Activated naive CD4-positive, alpha-beta T cell treated with anti-CD3 and anti-CD28 coated beads, Interleukin-2, amount 50 U/mL, for 24 hours (primary cell): ENCODE measurements at regions not wholly inside any gene's neighbourhood (a gene's known extent, or its start where the extent isn't known, plus 50 kb on each side); places are given as distances from the start of the nearest gene placed in this dataset.

Experiments used
- H3K27ac Mint-ChIP-seq: one replicate; pipeline ENCODE4 v1.8.0; 2021; ENCODE audit warnings: mild to moderate bottlenecking, mixed read lengths
- H3K27me3 Mint-ChIP-seq: one replicate; pipeline ENCODE4 v1.8.0; 2021; ENCODE audit warnings: mixed read lengths
- H3K36me3 Mint-ChIP-seq: one replicate; pipeline ENCODE4 v1.8.0; 2021; ENCODE audit warnings: mixed read lengths
- H3K4me1 Mint-ChIP-seq: one replicate; pipeline ENCODE4 v1.8.0; 2021; ENCODE audit warnings: mixed read lengths
- H3K4me3 Mint-ChIP-seq: one replicate; pipeline ENCODE4 v1.8.0; 2021; ENCODE audit warnings: mild to moderate bottlenecking, mixed read lengths
- H3K9me3 Mint-ChIP-seq: one replicate; pipeline ENCODE4 v1.8.0; 2021; ENCODE audit warnings: mixed read lengths

DNA sequence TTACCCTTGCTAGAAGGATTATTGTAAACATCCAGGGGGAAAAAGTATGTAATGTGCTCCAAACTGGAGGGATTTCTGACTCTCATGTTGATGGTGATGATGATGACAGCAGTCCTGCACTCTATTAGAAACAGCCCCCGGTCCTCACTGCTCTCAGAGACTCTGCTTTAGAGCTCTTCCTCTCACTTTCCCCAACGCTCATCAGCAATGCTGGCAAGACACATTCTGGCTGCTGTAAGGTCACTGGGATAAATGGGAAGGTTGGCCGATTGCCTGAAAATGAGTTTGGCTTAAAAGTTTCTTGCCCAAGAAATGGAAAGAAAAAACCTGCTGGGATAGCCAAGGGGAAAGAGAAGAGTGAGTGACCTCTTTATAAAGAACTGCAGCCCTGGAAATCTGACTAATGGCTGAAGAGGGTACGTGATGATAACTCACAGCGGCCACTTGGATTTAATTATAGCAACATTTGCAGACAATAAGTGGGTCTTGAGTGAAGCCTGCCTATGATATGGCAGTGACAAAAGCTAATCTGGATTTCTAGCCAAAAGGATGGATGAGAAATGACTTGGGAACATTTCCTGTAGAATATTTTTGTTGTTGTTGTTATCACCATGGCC lies 235.8 kb downstream of the TMEM38B start:
- no peaks in the 10 kb centered on the region for H3K4me1 Mint-ChIP-seq
- peaks cover 3% of the 10 kb centered on the region for H3K9me3 Mint-ChIP-seq
- no peaks in the 10 kb centered on the region for H3K36me3 Mint-ChIP-seq
- peaks cover 3% of the 10 kb centered on the region for H3K27me3 Mint-ChIP-seq
- H3K4me3 Mint-ChIP-seq = no peak overlapping the region
- H3K27ac Mint-ChIP-seq = no peak overlapping the region

DNA sequence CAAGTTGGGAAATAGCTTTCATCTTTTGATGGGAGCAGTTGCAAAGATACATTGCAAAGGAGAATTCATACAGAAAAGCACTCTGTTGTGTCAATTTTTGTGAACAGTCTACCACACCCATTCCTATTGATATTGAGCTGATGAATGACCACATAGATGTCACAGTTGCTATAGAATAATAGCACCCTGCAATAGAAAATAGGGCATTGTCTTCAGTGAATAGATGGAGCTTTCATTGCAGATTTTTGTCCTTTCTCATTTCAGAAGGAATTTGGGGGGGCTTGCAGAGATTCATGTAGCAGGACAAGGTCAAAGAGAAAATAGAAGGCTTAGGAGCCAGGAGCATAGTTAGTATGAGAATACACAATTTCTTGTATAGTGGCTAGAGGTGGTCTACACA lies 237.9 kb downstream of the TMEM38B start:
- H3K27me3 Mint-ChIP-seq = peaks cover 1% of the 10 kb centered on the region
- no peak overlapping the region for H3K4me3 Mint-ChIP-seq
- H3K27ac Mint-ChIP-seq = no peak overlapping the region
- no peaks in the 10 kb centered on the region for H3K36me3 Mint-ChIP-seq
- H3K4me1 Mint-ChIP-seq = no peaks in the 10 kb centered on the region
- H3K9me3 Mint-ChIP-seq = peaks cover 5% of the 10 kb centered on the region

GRCh38 chr9:105950448-105950847 lies 256.1 kb downstream of the TMEM38B start:
- Mint-ChIP-seq H3K27ac (no peak overlapping the region), H3K4me1 (no peaks in the 10 kb centered on the region), H3K9me3 (peaks cover 20% of the 10 kb centered on the region), H3K4me3 (no peak overlapping the region), H3K27me3 (peaks cover 5% of the 10 kb centered on the region), H3K36me3 (peaks cover 3% of the 10 kb centered on the region)

GRCh38 chr9:105950894-105951293 lies 256.6 kb downstream of the TMEM38B start:
- H3K27me3 Mint-ChIP-seq = peaks cover 5% of the 10 kb centered on the region

GRCh38 chr9:105954517-105954916 lies 260.2 kb downstream of the TMEM38B start:
- Mint-ChIP-seq H3K4me3 (no peak overlapping the region), H3K27me3 (peaks cover 1% of the 10 kb centered on the region), H3K9me3 (peaks cover 6% of the 10 kb centered on the region), H3K36me3 (no peaks in the 10 kb centered on the region), H3K4me1 (no peaks in the 10 kb centered on the region), H3K27ac (no peak overlapping the region)

More at GRCh38 chr9:105950894-105951293, 256.6 kb downstream of the TMEM38B start:
- Mint-ChIP-seq H3K4me3 (no peak overlapping the region), H3K36me3 (peaks cover 3% of the 10 kb centered on the region), H3K9me3 (peaks cover 18% of the 10 kb centered on the region), H3K4me1 (no peaks in the 10 kb centered on the region), H3K27ac (no peak overlapping the region)

DNA sequence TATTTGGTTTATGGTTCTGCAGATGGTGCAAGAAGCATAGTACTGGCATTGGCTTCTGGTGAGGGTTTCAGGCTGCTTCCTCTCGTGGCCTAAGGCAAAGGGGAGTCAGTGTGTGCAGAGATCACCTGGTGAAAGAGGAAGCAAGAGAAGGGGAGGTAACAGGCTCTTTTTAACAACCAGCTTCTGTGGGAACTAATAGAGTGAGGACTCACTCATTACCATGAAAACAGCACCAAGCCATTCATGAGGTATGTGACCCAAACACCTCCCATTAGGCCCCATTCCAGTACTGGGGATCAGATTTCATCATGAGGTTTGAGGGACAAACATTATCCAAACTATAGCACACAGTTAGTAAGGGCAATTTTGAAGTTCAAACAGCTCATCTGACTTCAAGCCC lies 263.5 kb downstream of the TMEM38B start:
- H3K4me1 Mint-ChIP-seq = no peaks in the 10 kb centered on the region
- H3K27me3 Mint-ChIP-seq = peaks cover 2% of the 10 kb centered on the region
- no peaks in the 10 kb centered on the region for H3K36me3 Mint-ChIP-seq
- no peak overlapping the region for H3K4me3 Mint-ChIP-seq
- H3K27ac Mint-ChIP-seq = no peak overlapping the region
- peaks cover 6% of the 10 kb centered on the region for H3K9me3 Mint-ChIP-seq

DNA sequence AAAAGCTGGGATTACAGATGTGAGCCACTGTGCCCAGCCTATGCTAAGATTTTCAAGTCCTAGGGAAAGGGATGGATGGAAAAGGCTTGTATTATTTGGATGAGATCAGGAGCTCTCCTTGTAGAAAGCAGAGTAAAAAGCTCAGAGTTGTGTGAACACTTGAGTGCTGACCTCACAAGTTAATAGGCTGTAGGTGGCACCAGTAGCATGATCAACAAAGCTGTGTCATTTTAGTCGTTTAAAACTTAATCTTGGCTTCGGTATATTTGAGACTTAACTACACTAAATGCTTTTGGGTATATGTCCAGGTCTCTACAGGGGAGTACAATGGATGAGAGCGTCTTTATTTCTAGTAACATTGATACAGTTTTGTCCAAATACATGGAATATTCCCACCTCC lies 264.2 kb downstream of the TMEM38B start:
- Mint-ChIP-seq H3K27ac (no peak overlapping the region), H3K9me3 (peaks cover 6% of the 10 kb centered on the region), H3K4me1 (no peaks in the 10 kb centered on the region)

GRCh38 chr9:105959531-105959930 lies 265.2 kb downstream of the TMEM38B start:
- H3K27ac Mint-ChIP-seq = no peak overlapping the region
- peaks cover 2% of the 10 kb centered on the region for H3K27me3 Mint-ChIP-seq
- peaks cover 6% of the 10 kb centered on the region for H3K9me3 Mint-ChIP-seq
- H3K4me3 Mint-ChIP-seq = no peak overlapping the region
- no peaks in the 10 kb centered on the region for H3K36me3 Mint-ChIP-seq
- H3K4me1 Mint-ChIP-seq = no peaks in the 10 kb centered on the region

More for the DNA sequence above, 264.2 kb downstream of the TMEM38B start:
- no peak overlapping the region for H3K4me3 Mint-ChIP-seq
- no peaks in the 10 kb centered on the region for H3K36me3 Mint-ChIP-seq
- peaks cover 2% of the 10 kb centered on the region for H3K27me3 Mint-ChIP-seq

- peaks cover 1% of the 10 kb centered on the region for H3K27me3 Mint-ChIP-seq
- no peak overlapping the region for H3K27ac Mint-ChIP-seq
- no peaks in the 10 kb centered on the region for H3K36me3 Mint-ChIP-seq
- H3K4me1 Mint-ChIP-seq = no peaks in the 10 kb centered on the region
- no peaks in the 10 kb centered on the region for H3K9me3 Mint-ChIP-seq
- H3K4me3 Mint-ChIP-seq = no peak overlapping the region
Measured at GRCh38 chr9:105963343-105964099, 269.2 kb downstream of the TMEM38B start.

DNA sequence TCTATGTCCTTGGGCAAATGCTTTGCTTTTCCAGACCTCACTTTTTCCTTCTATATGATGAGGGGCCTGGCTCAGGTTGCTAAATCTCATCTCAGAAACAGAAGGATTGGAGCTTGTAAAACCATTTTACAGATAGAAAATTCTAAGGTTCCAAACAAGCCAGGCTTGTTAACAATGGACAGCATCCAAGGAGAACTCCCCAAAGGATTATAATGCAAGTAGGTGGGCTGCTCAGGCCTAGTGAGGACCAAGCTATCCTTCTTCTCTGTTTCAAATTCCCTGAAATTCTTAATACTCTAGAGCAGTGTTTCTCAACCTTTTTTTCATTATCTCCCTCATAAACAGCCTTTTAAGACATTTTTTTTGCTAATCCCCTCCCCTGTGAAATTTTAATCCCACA lies 269.8 kb downstream of the TMEM38B start:
- Mint-ChIP-seq H3K36me3 (no peaks in the 10 kb centered on the region), H3K27me3 (peaks cover 1% of the 10 kb centered on the region), H3K4me1 (no peaks in the 10 kb centered on the region), H3K4me3 (no peak overlapping the region), H3K9me3 (no peaks in the 10 kb centered on the region), H3K27ac (no peak overlapping the region)

GRCh38 chr9:105966834-105967233 lies 272.5 kb downstream of the TMEM38B start:
- Mint-ChIP-seq H3K36me3 (no peaks in the 10 kb centered on the region), H3K4me1 (no peaks in the 10 kb centered on the region), H3K27me3 (no peaks in the 10 kb centered on the region), H3K27ac (no peak overlapping the region), H3K9me3 (no peaks in the 10 kb centered on the region), H3K4me3 (no peak overlapping the region)

- H3K4me1 Mint-ChIP-seq = no peaks in the 10 kb centered on the region
- no peaks in the 10 kb centered on the region for H3K27me3 Mint-ChIP-seq
- no peaks in the 10 kb centered on the region for H3K9me3 Mint-ChIP-seq
- no peaks in the 10 kb centered on the region for H3K36me3 Mint-ChIP-seq
- no peak overlapping the region for H3K4me3 Mint-ChIP-seq
- H3K27ac Mint-ChIP-seq = no peak overlapping the region
Measured at GRCh38 chr9:105967248-105967647, 272.9 kb downstream of the TMEM38B start.

- Mint-ChIP-seq H3K36me3 (no peaks in the 10 kb centered on the region), H3K4me3 (no peak overlapping the region), H3K4me1 (no peaks in the 10 kb centered on the region), H3K27ac (no peak overlapping the region), H3K9me3 (no peaks in the 10 kb centered on the region), H3K27me3 (no peaks in the 10 kb centered on the region)
Measured at GRCh38 chr9:105967797-105968196, 273.5 kb downstream of the TMEM38B start.

DNA sequence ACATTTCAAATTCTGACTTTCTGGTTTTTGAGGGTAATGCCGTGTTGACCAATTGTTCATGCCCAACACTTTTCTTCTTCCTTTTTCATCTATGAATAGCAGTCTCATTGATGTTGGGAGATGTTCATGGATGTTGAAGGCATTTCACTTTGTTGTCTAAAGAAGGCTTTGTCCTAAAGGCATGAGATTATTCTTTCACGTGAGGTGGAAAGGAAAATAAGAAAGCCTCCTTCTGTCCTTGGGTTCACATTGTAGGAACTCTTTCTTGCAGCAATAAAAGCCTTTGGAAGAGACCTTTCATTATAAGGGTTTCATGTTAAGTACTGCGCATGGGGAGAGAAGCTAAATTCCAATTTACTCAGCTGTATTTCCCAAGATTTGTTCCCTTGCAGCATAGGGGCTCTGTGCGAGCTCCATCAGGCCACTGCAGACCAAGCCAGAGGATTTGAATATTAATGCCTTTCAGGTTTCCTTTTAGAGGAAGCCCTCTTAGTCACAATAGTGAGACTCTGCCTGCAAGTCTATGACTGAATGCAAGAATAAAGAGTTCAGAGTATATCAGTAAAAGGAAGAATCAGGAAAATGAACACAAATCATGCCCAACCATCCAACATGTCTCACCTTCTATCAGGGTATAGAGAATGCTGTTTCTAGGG lies 274.6 kb downstream of the TMEM38B start:
- Mint-ChIP-seq H3K4me3 (no peak overlapping the region), H3K4me1 (no peaks in the 10 kb centered on the region), H3K27me3 (no peaks in the 10 kb centered on the region), H3K9me3 (no peaks in the 10 kb centered on the region), H3K36me3 (no peaks in the 10 kb centered on the region), H3K27ac (no peak overlapping the region)

- H3K4me1 Mint-ChIP-seq = no peaks in the 10 kb centered on the region
- no peak overlapping the region for H3K27ac Mint-ChIP-seq
- no peak overlapping the region for H3K4me3 Mint-ChIP-seq
- no peaks in the 10 kb centered on the region for H3K9me3 Mint-ChIP-seq
- H3K36me3 Mint-ChIP-seq = no peaks in the 10 kb centered on the region
- no peaks in the 10 kb centered on the region for H3K27me3 Mint-ChIP-seq
Measured at GRCh38 chr9:105969636-105970035, 275.3 kb downstream of the TMEM38B start.

DNA sequence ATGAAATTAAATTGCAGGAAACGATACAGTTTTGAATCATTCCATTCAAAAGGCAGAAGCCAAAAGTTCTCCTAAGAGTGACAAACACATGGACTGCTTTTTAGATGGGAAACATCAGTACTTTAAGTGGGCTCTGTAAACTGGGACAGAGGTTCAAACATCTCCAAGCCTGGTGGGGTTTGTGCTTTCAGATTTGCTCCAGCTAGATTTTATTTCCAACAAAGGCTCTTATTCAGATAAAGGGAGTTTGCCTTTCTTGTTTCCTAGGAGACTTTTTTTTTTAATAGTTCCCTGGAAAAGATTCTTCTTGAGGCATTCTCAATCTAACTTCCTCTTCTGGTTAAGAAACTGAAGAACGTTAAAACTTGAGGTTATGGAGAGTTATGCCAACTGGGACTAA lies 277.6 kb downstream of the TMEM38B start:
- Mint-ChIP-seq H3K27ac (no peak overlapping the region), H3K9me3 (no peaks in the 10 kb centered on the region), H3K36me3 (no peaks in the 10 kb centered on the region), H3K4me1 (no peaks in the 10 kb centered on the region), H3K27me3 (no peaks in the 10 kb centered on the region), H3K4me3 (no peak overlapping the region)
